GM23248 (cell line): ENCODE measurements at regions not wholly inside any gene's neighbourhood (a gene's known extent, or its start where the extent isn't known, plus 50 kb on each side); places are given as distances from the start of the nearest gene placed in this dataset.

Experiments
- DNase-seq: peaks from one replicate; pipeline ENCODE4 v3.0.0-alpha.2; 2015
- H2AFZ ChIP-seq: fragments of 200-600 bp; sonication (generic); 2 replicates; pipeline ENCODE4 v1.6.1; 2016; ENCODE audit warnings: antibody characterized with exemption
- H3F3A ChIP-seq: fragments of 200-600 bp; sonication (generic); 2 replicates; pipeline ENCODE4 v1.6.1; 2016; ENCODE audit warnings: mild to moderate bottlenecking, antibody characterized with exemption, mixed run types; ENCODE audit not compliant: insufficient read depth
- H3K27ac ChIP-seq: fragments of 200-600 bp; sonication (generic); 2 replicates; pipeline ENCODE4 v1.5.1; 2016; ENCODE audit warnings: mild to moderate bottlenecking
- H3K27me3 ChIP-seq: fragments of 200-600 bp; sonication (generic); replicated peaks from 2 replicates; pipeline ENCODE4 v1.6.1; 2016; ENCODE audit warnings: mild to moderate bottlenecking; ENCODE audit not compliant: insufficient read depth
- H3K36me3 ChIP-seq: fragments of 200-600 bp; sonication (generic); 2 replicates; pipeline ENCODE4 v1.6.1; 2016; ENCODE audit warnings: low read depth, mild to moderate bottlenecking
- H3K4me1 ChIP-seq: fragments of 200-600 bp; sonication (generic); 2 replicates; pipeline ENCODE4 v1.6.1; 2016; ENCODE audit warnings: mild to moderate bottlenecking; ENCODE audit not compliant: insufficient read depth
- H3K4me2 ChIP-seq: fragments of 200-600 bp; sonication (generic); one replicate; pipeline ENCODE4 v1.6.1; 2016; ENCODE audit warnings: mild to moderate bottlenecking; ENCODE audit not compliant: unreplicated experiment
- H3K4me3 ChIP-seq: fragments of 200-600 bp; sonication (generic); 2 replicates; pipeline ENCODE4 v1.5.1; 2016; ENCODE audit warnings: mild to moderate bottlenecking
- H3K79me2 ChIP-seq: fragments of 200-600 bp; sonication (generic); 2 replicates; pipeline ENCODE4 v1.6.1; 2016; ENCODE audit warnings: mild to moderate bottlenecking; ENCODE audit not compliant: insufficient read depth
- H3K9ac ChIP-seq: fragments of 200-600 bp; sonication (generic); 2 replicates; pipeline ENCODE4 v1.6.1; 2016; ENCODE audit warnings: mild to moderate bottlenecking
- H3K9me2 ChIP-seq: fragments of 200-600 bp; sonication (generic); 2 replicates; pipeline ENCODE4 v1.6.1; 2016; ENCODE audit warnings: mixed run types, mild to moderate bottlenecking, moderate library complexity; ENCODE audit not compliant: insufficient read depth
- H3K9me3 ChIP-seq: fragments of 200-600 bp; sonication (generic); one replicate; pipeline ENCODE4 v1.6.1; 2017; ENCODE audit warnings: low read depth
- H4K20me1 ChIP-seq: fragments of 200-600 bp; sonication (generic); 2 replicates; pipeline ENCODE4 v1.6.0; 2016; ENCODE audit not compliant: insufficient read depth
- EZH2 ChIP-seq: fragments of 200-600 bp; sonication (generic); IDR thresholded peaks from 2 replicates; pipeline ENCODE4 v1.6.1; 2018; ENCODE audit warnings: antibody characterized with exemption, mild to moderate bottlenecking; ENCODE audit not compliant: insufficient read depth, poor library complexity, severe bottlenecking
- EZH2phosphoT487 ChIP-seq: fragments of 200-600 bp; sonication (generic); IDR thresholded peaks from 2 replicates; pipeline ENCODE4 v1.6.1; 2018; ENCODE audit warnings: antibody characterized with exemption, moderate library complexity, mild to moderate bottlenecking, low read depth; ENCODE audit not compliant: insufficient read depth
- WGBS, 2 experiments: methylation state at CpG; one replicate each; pipeline ENCODE4 v1.1.6; 2015 to 2017; ENCODE audit warnings: low lambda C conversion rate in 2 of 2, low coverage in 1 of 2; ENCODE audit errors: missing lambda C conversion rate in 2 of 2; 5-methylcytosine and 5-hydroxymethylcytosine counted together
- in situ Hi-C: fragments of 300-500 bp; cut with MboI; formaldehyde crosslinking; loops from 2 replicates; pipeline ENCODE4 v1.15.0; 2020

DNA sequence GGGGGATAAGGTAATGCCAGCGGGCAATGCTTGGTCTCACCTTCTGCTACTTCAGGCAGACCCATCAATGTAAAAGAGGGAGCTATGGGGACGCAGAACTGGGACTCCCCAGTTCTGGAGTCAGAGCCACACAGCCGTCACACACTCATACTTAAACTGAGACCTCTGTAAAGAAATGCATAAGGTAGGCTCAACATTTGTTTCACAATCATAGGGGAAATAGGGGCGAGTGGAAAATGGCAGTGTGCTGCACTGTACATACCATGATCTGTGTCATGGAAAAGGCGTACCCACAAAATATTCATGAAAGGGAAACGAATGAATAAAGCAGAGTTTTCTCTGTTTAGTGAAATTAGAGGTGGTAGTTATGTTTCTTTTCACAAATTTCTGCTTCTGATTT lies 318.0 kb upstream of the NPVF start:
- Histone ChIP-seq H2AFZ (no peak overlapping the region), H3K9me3 (no peaks in the 10 kb centered on the region), H3F3A (no peaks in the 10 kb centered on the region), H3K4me1 (no peaks in the 10 kb centered on the region), H3K4me3 (no peak overlapping the region), H3K9ac (no peak overlapping the region), H3K36me3 (no peaks in the 10 kb centered on the region), H3K27ac (no peak overlapping the region), H4K20me1 (no peaks in the 10 kb centered on the region), H3K4me2 (no peak overlapping the region), H3K79me2 (no peaks in the 10 kb centered on the region), H3K9me2 (no peaks in the 10 kb centered on the region), H3K27me3 (peaks cover 3% of the 10 kb centered on the region; the same call in 1 of the 2 replicates)
- DNase-seq: no peak
- in situ Hi-C loops: no loop called here
- 56 to 57% methylated on average over 6 of the region's 6 CpGs for WGBS, 2 experiments
- no peak for TF ChIP-seq EZH2phosphoT487
- TF ChIP-seq EZH2: no peak

DNA sequence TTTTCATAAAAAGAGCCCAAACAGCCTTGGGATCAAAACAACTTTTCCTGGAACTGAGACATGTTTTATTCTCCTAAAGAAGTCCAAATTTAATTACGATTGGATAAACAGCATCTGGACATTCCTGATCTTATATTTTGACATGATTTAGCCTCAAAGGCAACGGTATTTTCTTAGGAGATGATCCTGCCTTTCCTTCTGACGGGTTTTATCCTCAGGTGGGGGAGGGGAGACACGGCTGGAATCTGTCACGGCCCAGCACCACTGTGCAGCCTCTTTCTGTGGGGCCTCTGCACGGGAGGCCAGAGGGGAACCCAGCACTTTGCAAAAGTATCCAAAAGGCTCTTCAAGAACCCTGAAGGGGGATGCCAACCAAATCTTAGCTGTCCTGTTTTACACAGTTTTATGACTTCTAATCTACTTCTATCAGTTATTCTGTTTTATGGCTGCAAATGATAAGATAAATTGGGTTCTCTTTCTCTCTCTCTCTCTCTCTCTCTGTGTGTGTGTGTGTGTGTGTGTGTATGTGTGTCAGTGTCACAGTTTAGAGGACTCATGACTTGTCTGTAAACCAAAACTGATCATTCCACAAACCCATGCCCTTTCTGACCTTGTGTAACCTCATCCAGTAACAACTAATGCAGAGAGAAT lies 321.1 kb upstream of the NPVF start:
- Histone ChIP-seq H3K4me1 (no peaks in the 10 kb centered on the region), H3F3A (no peaks in the 10 kb centered on the region), H3K27me3 (peaks cover 3% of the 10 kb centered on the region; the same call in 1 of the 2 replicates), H3K79me2 (no peaks in the 10 kb centered on the region), H3K4me2 (no peak overlapping the region), H2AFZ (no peak overlapping the region), H3K9me2 (no peaks in the 10 kb centered on the region), H3K27ac (no peak overlapping the region), H3K36me3 (no peaks in the 10 kb centered on the region), H3K9me3 (no peaks in the 10 kb centered on the region), H3K4me3 (no peak overlapping the region), H4K20me1 (no peaks in the 10 kb centered on the region), H3K9ac (no peak overlapping the region)
- no peak for DNase-seq
- TF ChIP-seq EZH2 (no peak), EZH2phosphoT487 (no peak)
- in situ Hi-C loops: no loop called here
- WGBS, 2 experiments: 40% methylated on average over 6 of the region's 6 CpGs

DNA sequence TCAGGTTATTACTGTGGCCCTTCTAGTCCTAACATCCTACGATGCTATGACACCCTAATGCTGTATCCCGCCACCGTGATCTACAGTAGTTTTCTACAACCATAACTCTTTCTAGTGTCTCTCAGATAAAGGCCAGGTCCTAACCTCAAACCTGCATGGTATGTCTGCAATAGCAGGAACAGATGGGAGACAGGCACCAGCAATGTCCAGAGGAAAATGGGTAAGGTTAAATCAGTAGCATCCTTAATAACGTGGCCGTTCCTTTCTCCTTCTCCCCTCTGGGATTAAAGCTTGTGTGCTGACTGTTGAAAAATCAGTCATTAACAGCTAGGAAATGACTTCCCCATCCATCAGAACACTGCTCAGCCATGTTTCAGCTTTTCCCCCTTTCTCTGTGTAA lies 321.9 kb upstream of the NPVF start:
- WGBS, 2 experiments: 59 to 66% methylated on average over 5 of the region's 5 CpGs
- no peak overlapping the region for H3K9ac ChIP-seq
- no peak for TF ChIP-seq EZH2phosphoT487
- no peak for TF ChIP-seq EZH2
- no peak overlapping the region for H2AFZ ChIP-seq
- H3K27me3 ChIP-seq: peaks cover 3% of the 10 kb centered on the region; the same call in 1 of the 2 replicates
- no peak for DNase-seq
- H4K20me1 ChIP-seq: no peaks in the 10 kb centered on the region
- H3F3A ChIP-seq: no peaks in the 10 kb centered on the region
- no peak overlapping the region for H3K4me3 ChIP-seq
- H3K36me3 ChIP-seq: no peaks in the 10 kb centered on the region
- no peaks in the 10 kb centered on the region for H3K9me2 ChIP-seq
- no peak overlapping the region for H3K4me2 ChIP-seq
- H3K27ac ChIP-seq: no peak overlapping the region
- no peaks in the 10 kb centered on the region for H3K9me3 ChIP-seq
- no peaks in the 10 kb centered on the region for H3K79me2 ChIP-seq
- in situ Hi-C loops: no loop called here
- H3K4me1 ChIP-seq: no peaks in the 10 kb centered on the region

DNA sequence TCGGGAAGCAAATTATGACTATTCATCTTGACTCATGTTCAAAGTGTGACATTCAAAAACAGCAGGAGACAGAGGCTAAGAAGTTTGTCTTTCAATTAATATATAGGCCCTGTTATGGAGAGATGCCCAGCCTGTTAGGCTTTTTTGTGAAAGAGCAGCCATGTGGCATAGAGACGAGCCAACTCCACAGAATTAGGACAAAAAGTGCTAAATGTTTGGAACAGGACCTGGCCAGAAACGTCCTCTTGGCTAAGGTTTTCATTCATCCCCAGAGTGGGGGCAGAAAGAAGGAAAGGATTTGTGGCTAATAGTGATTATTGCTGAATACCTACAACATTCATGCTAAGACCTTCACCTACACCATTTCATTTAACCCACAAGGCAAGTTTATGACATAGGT lies 324.7 kb upstream of the NPVF start:
- Histone ChIP-seq H3K27ac (no peak overlapping the region), H3K79me2 (no peaks in the 10 kb centered on the region), H3K4me2 (no peak overlapping the region), H2AFZ (no peak overlapping the region), H3K9me2 (no peaks in the 10 kb centered on the region), H4K20me1 (no peaks in the 10 kb centered on the region; the same call in 1 of the 2 replicates), H3K9ac (no peak overlapping the region), H3K36me3 (no peaks in the 10 kb centered on the region), H3K4me3 (no peak overlapping the region), H3K9me3 (no peaks in the 10 kb centered on the region), H3K4me1 (no peaks in the 10 kb centered on the region), H3F3A (no peaks in the 10 kb centered on the region), H3K27me3 (peaks cover 3% of the 10 kb centered on the region; the same call in 1 of the 2 replicates)
- TF ChIP-seq EZH2phosphoT487: no peak
- no peak for TF ChIP-seq EZH2
- DNase-seq: no peak
- in situ Hi-C loops: no loop called here
- WGBS, 2 experiments: 1 to 2% methylated on average over 3 of the region's 3 CpGs
